DND-41 (cell line): ENCODE measurements at regions not wholly inside any gene's neighbourhood (a gene's known extent, or its start where the extent isn't known, plus 50 kb on each side); places are given as distances from the start of the nearest gene placed in this dataset.

ENCODE experiments used
- EZH2 ChIP-seq: IDR thresholded peaks from 3 replicates; pipeline ENCODE4 v1.6.1; 2012; ENCODE audit warnings: borderline replicate concordance, low read depth, mild to moderate bottlenecking, moderate library complexity, low read length, inconsistent platforms; ENCODE audit not compliant: severe bottlenecking
- TF ChIP-seq, protein P1 (sequence below): IDR thresholded peaks from 2 replicates; pipeline ENCODE4 v1.5.1; 2012; ENCODE audit warnings: borderline replicate concordance, low read length, moderate library complexity, mild to moderate bottlenecking; ENCODE audit not compliant: poor library complexity, severe bottlenecking; ENCODE audit errors: extremely low read depth

DNA sequence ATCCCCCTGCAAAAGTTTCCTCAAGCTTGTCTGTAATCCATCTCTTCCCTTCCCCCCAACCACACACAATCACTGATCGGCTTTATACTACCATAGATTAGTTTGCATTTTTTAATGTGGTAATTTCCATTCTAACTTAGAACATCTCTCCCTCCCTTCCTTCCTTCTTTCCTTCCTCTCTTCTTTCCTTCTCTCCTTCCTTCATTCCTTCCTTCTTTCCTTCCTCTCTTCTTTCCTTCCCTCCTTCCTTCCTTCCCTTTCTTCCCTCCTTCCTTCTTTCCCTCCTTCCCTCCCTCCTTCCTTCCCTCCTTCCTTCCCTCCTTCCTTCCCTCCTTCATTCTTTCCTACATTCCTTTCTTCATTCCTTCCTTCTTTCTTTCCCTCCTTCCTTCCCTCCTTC, 166.2 kb upstream of the MSX2 start:
- TF ChIP-seq, protein P1, sequence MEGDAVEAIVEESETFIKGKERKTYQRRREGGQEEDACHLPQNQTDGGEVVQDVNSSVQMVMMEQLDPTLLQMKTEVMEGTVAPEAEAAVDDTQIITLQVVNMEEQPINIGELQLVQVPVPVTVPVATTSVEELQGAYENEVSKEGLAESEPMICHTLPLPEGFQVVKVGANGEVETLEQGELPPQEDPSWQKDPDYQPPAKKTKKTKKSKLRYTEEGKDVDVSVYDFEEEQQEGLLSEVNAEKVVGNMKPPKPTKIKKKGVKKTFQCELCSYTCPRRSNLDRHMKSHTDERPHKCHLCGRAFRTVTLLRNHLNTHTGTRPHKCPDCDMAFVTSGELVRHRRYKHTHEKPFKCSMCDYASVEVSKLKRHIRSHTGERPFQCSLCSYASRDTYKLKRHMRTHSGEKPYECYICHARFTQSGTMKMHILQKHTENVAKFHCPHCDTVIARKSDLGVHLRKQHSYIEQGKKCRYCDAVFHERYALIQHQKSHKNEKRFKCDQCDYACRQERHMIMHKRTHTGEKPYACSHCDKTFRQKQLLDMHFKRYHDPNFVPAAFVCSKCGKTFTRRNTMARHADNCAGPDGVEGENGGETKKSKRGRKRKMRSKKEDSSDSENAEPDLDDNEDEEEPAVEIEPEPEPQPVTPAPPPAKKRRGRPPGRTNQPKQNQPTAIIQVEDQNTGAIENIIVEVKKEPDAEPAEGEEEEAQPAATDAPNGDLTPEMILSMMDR = no peak
- no peak for TF ChIP-seq EZH2
